Neural progenitor cell (in vitro differentiated cells): ENCODE measurements at regions not wholly inside any gene's neighbourhood (a gene's known extent, or its start where the extent isn't known, plus 50 kb on each side); places are given as distances from the start of the nearest gene placed in this dataset.

Source experiments
- CTCF ChIP-seq: fragments of 200-600 bp; sonication (generic); IDR thresholded peaks from 2 replicates; pipeline ENCODE4 v1.5.1; 2017; ENCODE audit warnings: antibody characterized with exemption, mild to moderate bottlenecking
- EZH2 ChIP-seq: fragments of 200-600 bp; sonication (generic); IDR thresholded peaks from 2 replicates; pipeline ENCODE4 v1.6.1; 2017; ENCODE audit warnings: antibody characterized with exemption, mild to moderate bottlenecking, moderate library complexity
- EZH2phosphoT487 ChIP-seq: fragments of 200-600 bp; sonication (generic); IDR thresholded peaks from 2 replicates; pipeline ENCODE4 v1.6.1; 2017; ENCODE audit warnings: antibody characterized with exemption

GRCh38 chr22:47782328-47783075, 1020.1 kb downstream of the TBC1D22A start:
- TF ChIP-seq CTCF, result no peak
- no peak for TF ChIP-seq EZH2phosphoT487
- TF ChIP-seq EZH2, result no peak
